ENCODE measurements at regions not wholly inside any gene's neighbourhood (a gene's known extent, or its start where the extent isn't known, plus 50 kb on each side); places are given as distances from the start of the nearest gene placed in this dataset.

GRCh38 chr20:11677428-11677827, 240.3 kb upstream of the BTBD3 start:
- Histone ChIP-seq H3K4me2 (ENCODE audit: low read depth, low read length, poor library complexity, severe bottlenecking) (no peak overlapping the region), H2AFZ (ENCODE audit: low read length) (0 out of 2 replicates have a peak overlapping the region, but pooled peaks have one; percentile 22), H3K27me3 (ENCODE audit: insufficient read depth, low read length, poor library complexity, severe bottlenecking) (no peaks in the 10 kb centered on the region), H3K4me3 (ENCODE audit: low read length, poor library complexity, severe bottlenecking) (no peak overlapping the region), H3F3A (ENCODE audit: low read depth) (no peaks in the 10 kb centered on the region), H3K36me3 (ENCODE audit: insufficient read depth, low read length) (no peaks in the 10 kb centered on the region), H3K4me1 (ENCODE audit: insufficient read depth, low read length, poor library complexity, severe bottlenecking) (no peaks in the 10 kb centered on the region), H3K9me3 (ENCODE audit: insufficient read depth, low read depth, low read length) (no peaks in the 10 kb centered on the region), H3K79me2 (ENCODE audit: insufficient read depth, low read length) (no peaks in the 10 kb centered on the region), H4K20me1 (ENCODE audit: insufficient read depth, low read length, poor library complexity, severe bottlenecking) (no peaks in the 10 kb centered on the region), H3K9ac (ENCODE audit: low read depth, low read length, poor library complexity, severe bottlenecking) (no peak overlapping the region), H3K9me2 (replicated peaks; ENCODE audit: low read depth, low read length) (no peaks in the 10 kb centered on the region)
- TF ChIP-seq CTCF (conservative IDR thresholded peaks at IDR 0.05; ENCODE audit: low read length) (no peak), EZH2phosphoT487 (IDR thresholded peaks at IDR 0.05; ENCODE audit: borderline replicate concordance) (no peak)

GRCh38 chr20:11677836-11678235, 239.9 kb upstream of the BTBD3 start:
- Histone ChIP-seq H2AFZ (ENCODE audit: low read length) (0 out of 2 replicates have a peak overlapping the region, but pooled peaks have one; percentile 22), H3K36me3 (ENCODE audit: insufficient read depth, low read length) (no peaks in the 10 kb centered on the region), H3K4me3 (ENCODE audit: low read length, poor library complexity, severe bottlenecking) (no peak overlapping the region), H4K20me1 (ENCODE audit: insufficient read depth, low read length, poor library complexity, severe bottlenecking) (no peaks in the 10 kb centered on the region), H3K4me2 (ENCODE audit: low read depth, low read length, poor library complexity, severe bottlenecking) (no peak overlapping the region), H3K9me3 (ENCODE audit: insufficient read depth, low read depth, low read length) (no peaks in the 10 kb centered on the region), H3K9me2 (replicated peaks; ENCODE audit: low read depth, low read length) (no peaks in the 10 kb centered on the region), H3F3A (ENCODE audit: low read depth) (no peaks in the 10 kb centered on the region), H3K9ac (ENCODE audit: low read depth, low read length, poor library complexity, severe bottlenecking) (no peak overlapping the region), H3K27me3 (ENCODE audit: insufficient read depth, low read length, poor library complexity, severe bottlenecking) (no peaks in the 10 kb centered on the region), H3K4me1 (ENCODE audit: insufficient read depth, low read length, poor library complexity, severe bottlenecking) (no peaks in the 10 kb centered on the region), H3K79me2 (ENCODE audit: insufficient read depth, low read length) (no peaks in the 10 kb centered on the region)
- TF ChIP-seq EZH2phosphoT487 (IDR thresholded peaks at IDR 0.05; ENCODE audit: borderline replicate concordance) (no peak), CTCF (conservative IDR thresholded peaks at IDR 0.05; ENCODE audit: low read length) (no peak)

DNA sequence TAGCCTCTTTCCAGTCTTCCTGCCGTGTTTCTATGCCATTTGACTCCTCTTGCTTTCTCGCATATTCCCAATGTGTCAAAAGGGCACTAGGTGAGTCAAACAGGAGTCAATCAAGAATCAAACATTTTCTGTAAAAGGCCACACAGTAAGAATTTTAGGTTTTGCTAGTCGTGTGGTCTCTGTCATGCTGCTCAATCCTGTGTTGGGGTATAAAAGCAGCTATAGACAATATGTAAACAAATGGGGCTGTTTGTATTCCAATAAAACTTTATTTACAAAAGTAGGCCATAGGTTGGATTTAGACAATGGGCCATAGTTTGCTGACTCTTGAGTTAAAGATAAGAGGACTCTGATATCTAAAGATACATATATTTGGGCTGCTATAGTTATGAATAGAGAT, 235.4 kb upstream of the BTBD3 start:
- Histone ChIP-seq H4K20me1 (ENCODE audit: insufficient read depth, low read length, poor library complexity, severe bottlenecking) (no peaks in the 10 kb centered on the region), H3K9me3 (ENCODE audit: insufficient read depth, low read depth, low read length) (no peaks in the 10 kb centered on the region), H3K36me3 (ENCODE audit: insufficient read depth, low read length) (no peaks in the 10 kb centered on the region), H3K9ac (ENCODE audit: low read depth, low read length, poor library complexity, severe bottlenecking) (no peak overlapping the region), H3K4me3 (ENCODE audit: low read length, poor library complexity, severe bottlenecking) (no peak overlapping the region), H3K4me1 (ENCODE audit: insufficient read depth, low read length, poor library complexity, severe bottlenecking) (no peaks in the 10 kb centered on the region), H3K4me2 (ENCODE audit: low read depth, low read length, poor library complexity, severe bottlenecking) (no peak overlapping the region), H3K27me3 (ENCODE audit: insufficient read depth, low read length, poor library complexity, severe bottlenecking) (no peaks in the 10 kb centered on the region), H3K9me2 (replicated peaks; ENCODE audit: low read depth, low read length) (no peaks in the 10 kb centered on the region), H3K79me2 (ENCODE audit: insufficient read depth, low read length) (no peaks in the 10 kb centered on the region), H3F3A (ENCODE audit: low read depth) (no peaks in the 10 kb centered on the region), H2AFZ (ENCODE audit: low read length) (no peak overlapping the region)
- TF ChIP-seq CTCF (conservative IDR thresholded peaks at IDR 0.05; ENCODE audit: low read length), result no peak
- no peak for TF ChIP-seq EZH2phosphoT487 (IDR thresholded peaks at IDR 0.05; ENCODE audit: borderline replicate concordance)
